HG02884 (cell line): ENCODE measurements at regions not wholly inside any gene's neighbourhood (a gene's known extent, or its start where the extent isn't known, plus 50 kb on each side); places are given as distances from the start of the nearest gene placed in this dataset.
"Not testable (repeated sequence)": the region's sequence is repeated elsewhere in the genome, so short reads cannot be mapped to it uniquely, and the experiment has no call there.

Source experiments
- ATAC-seq: cut with Tn5 transposase; IDR thresholded peaks from one replicate; pipeline ENCODE4 v1.9.1; 2021; ENCODE audit warnings: mild to moderate bottlenecking, moderate library complexity; ENCODE audit not compliant: unreplicated experiment

- ATAC-seq: no peak
Observed at GRCh38 chr9:72471096-72471495, 50.3 kb upstream of the TMC1 start.

- no peak for ATAC-seq
Observed at GRCh38 chr9:72467766-72468738, 53.4 kb upstream of the TMC1 start.

- no peak for ATAC-seq
Observed at GRCh38 chr9:72465593-72465984, 55.8 kb upstream of the TMC1 start.

GRCh38 chr9:72464857-72465592 lies 56.4 kb upstream of the TMC1 start:
- peak; percentile 67 for ATAC-seq

GRCh38 chr9:72462340-72462739 lies 59.1 kb upstream of the TMC1 start:
- ATAC-seq: no peak

GRCh38 chr9:72460342-72461312 lies 60.8 kb upstream of the TMC1 start:
- no peak for ATAC-seq

GRCh38 chr9:72459308-72459707 lies 62.1 kb upstream of the TMC1 start:
- no peak for ATAC-seq

DNA sequence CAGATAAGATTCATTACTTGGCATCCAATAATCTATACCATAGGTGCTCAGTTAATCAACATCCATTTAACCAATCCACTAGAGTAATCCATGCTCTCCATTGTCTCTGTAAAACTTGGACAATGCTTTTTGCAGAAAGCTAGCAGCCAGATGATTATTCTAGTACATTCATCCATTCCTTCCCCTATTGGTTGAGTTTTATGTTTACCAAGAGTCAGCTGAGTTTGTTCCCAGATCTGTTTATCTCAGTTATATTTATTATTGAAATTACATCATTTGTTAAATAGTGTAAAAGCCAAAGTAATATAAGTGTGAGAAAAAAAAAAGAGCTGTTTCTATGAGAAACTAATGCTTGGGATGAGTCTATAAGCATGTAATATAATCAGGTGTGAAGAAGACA lies 63.3 kb upstream of the TMC1 start:
- ATAC-seq: no peak

DNA sequence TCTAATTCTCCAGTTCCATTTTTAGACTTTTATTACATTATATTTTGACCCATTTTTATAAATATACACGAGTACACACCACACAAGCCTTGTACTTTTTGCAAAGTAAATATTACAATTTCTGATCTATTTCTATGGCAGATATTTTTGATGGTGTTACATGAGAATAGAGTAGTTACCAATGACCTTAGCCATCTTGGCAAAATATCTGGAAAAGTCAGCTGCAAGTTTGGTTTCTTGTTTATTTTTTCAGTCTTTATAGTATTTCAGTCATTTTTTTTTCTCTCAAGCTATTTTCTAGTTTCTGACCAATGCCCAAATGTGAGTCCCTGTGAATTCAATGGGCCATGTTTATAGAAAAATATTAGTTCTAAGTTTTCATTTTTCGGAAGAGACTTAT lies 64.0 kb upstream of the TMC1 start:
- no peak for ATAC-seq

GRCh38 chr9:72454871-72455491 lies 66.4 kb upstream of the TMC1 start:
- no peak for ATAC-seq

DNA sequence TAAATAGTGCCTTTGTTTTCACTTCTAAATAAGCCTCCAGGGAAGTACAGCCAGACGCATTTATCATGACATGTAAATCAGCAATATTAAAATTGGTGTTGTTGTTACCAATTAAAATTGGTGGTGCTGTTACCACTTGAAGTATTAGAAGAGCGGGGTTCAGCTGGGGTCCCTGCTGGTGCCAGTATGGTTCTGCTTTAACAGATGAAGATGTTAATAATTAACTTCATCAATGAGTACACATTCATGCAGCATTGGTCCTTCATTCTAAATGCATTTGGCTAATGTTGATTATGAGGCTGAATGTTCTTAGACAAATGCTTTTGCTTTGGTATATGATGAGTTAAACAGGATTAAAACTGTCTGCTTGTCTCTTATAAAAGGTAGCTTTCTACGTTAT lies 67.6 kb upstream of the TMC1 start:
- ATAC-seq: no peak

GRCh38 chr9:72446241-72446640 lies 75.2 kb upstream of the TMC1 start:
- not testable (repeated sequence) for ATAC-seq

GRCh38 chr9:72445306-72445995 lies 76.0 kb upstream of the TMC1 start:
- no peak for ATAC-seq

GRCh38 chr9:72444435-72444834 lies 77.0 kb upstream of the TMC1 start:
- ATAC-seq: no peak

DNA sequence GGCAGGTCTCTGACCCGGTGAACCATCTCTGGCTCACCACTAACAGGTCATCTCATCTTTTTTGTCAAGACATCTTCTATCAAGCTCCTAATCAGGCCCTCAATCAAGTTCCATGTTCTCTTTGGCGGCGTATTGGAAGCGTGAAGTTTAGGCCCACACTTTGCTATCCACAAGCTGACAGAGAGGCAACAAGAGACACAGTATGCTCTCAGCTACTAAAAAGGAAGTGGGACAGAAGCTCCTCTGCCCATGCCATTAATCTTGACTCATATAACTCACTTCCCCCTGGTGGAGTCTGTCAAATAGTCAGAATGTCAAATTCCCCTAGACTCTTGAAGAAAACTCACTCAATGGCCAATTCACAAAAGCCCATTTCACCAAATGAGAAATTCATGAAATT lies 77.6 kb upstream of the TMC1 start:
- peak; percentile 92 for ATAC-seq

GRCh38 chr9:72441848-72442607 lies 77.0 kb upstream of the ZFAND5 start:
- no peak for ATAC-seq

DNA sequence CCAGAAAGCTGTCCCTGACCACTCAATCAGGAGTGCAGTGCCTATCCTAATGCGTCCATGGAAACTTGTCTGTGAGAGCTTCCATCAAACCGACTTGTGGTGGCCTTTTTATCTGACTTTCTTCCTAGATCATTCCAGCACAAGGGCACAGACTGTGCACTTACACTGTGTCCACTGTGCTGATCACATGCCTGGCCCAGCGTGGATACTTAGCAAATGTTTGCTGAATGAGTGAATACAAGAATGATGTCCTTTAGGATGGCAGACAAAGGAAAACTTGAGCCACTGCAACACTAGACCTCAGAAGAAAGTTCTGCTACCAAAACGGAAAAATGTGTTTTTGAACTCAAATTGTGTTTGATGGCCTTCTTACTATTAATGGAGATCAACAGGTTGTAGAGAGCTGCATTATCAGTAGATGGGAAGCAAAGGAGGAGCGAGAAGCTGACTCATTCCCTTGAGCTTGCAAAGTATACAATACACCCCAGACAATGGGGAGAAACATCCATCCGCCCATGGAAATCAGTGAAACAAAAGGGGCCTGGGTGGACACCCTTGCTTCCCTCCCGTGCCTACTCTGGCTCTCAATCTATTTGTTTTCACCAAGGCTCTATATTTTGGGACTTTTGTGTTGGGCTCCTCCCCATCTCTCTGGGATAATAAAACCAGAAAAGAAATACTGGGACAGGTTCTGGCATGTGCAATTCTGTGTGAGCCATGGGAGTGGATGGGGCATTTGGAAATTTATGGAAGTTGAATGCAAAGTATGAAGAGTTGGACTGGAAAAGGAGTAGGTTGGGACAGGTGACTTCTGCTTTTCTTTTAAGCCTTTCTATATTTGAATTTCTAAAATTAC lies 76.2 kb upstream of the ZFAND5 start:
- no peak for ATAC-seq

- no peak for ATAC-seq
Observed at GRCh38 chr9:72440378-72440777, 75.4 kb upstream of the ZFAND5 start.
